ENCODE measurements at regions not wholly inside any gene's neighbourhood (a gene's known extent, or its start where the extent isn't known, plus 50 kb on each side); places are given as distances from the start of the nearest gene placed in this dataset.

DNA sequence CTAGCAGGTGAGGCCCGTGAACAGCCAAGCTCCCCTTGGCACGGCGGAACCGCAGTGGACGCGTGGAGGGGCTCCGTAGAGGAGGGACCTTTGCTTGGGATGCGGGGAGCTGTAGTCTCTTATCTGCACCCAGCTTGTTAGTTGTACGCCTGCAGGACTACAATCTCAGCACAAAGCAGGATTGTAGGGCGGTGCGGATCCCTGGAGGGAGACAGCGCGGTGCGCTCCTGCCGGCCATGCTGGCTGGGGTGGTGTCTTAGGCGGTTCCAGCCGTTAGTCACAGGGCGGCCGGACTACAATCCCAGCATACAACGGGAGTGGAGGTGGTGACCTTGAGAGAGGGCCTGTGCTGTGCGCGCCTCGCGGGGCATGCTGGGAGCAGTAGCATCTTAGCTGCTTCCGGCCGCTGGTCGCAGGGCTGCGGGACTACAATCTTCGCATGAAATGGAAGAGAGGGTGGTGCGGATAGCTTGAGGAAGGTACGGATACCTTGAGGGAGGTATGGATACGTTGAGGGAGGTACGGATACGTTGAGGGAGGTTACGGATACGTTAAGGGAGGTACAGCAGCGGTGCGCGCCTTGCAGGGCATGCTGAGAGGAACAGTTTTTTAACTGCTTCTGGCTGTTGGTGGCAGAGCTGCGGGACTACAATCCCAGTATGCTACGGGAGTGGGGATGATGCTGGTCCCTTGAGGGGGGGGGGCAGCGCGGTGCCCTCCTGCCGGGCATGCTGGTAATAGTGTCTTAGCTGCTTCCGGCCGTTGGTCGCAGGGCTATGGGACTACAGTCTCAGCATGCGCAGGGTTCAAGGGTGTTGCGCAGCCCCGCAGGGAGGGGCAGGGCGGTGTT is 1419.1 kb downstream of the UQCRFS1 start:
- TF ChIP-seq, protein P1, sequence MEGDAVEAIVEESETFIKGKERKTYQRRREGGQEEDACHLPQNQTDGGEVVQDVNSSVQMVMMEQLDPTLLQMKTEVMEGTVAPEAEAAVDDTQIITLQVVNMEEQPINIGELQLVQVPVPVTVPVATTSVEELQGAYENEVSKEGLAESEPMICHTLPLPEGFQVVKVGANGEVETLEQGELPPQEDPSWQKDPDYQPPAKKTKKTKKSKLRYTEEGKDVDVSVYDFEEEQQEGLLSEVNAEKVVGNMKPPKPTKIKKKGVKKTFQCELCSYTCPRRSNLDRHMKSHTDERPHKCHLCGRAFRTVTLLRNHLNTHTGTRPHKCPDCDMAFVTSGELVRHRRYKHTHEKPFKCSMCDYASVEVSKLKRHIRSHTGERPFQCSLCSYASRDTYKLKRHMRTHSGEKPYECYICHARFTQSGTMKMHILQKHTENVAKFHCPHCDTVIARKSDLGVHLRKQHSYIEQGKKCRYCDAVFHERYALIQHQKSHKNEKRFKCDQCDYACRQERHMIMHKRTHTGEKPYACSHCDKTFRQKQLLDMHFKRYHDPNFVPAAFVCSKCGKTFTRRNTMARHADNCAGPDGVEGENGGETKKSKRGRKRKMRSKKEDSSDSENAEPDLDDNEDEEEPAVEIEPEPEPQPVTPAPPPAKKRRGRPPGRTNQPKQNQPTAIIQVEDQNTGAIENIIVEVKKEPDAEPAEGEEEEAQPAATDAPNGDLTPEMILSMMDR (conservative IDR thresholded peaks at IDR 0.05), result no peak
- H3K9me3 Mint-ChIP-seq, result peaks cover under 1% of the 10 kb centered on the region
- no peaks in the 10 kb centered on the region for H3K27me3 Mint-ChIP-seq (ENCODE audit: low read depth)
- DNase-seq (ENCODE audit: low read depth, low spot score), result peak; percentile 77
- peak overlapping the region; percentile 93 for H3K4me3 Mint-ChIP-seq
- H3K27ac Mint-ChIP-seq (ENCODE audit: unreplicated experiment), result peak overlapping the region; percentile 79
- H3K4me1 Mint-ChIP-seq, result peaks cover 20% of the 10 kb centered on the region
- peaks cover 7% of the 10 kb centered on the region for H3K36me3 Mint-ChIP-seq (ENCODE audit: low read depth)

- peaks cover 3% of the 10 kb centered on the region for H3K9me3 Mint-ChIP-seq
- H3K27me3 Mint-ChIP-seq (ENCODE audit: low read depth), result no peaks in the 10 kb centered on the region
These were observed 1419.8 kb downstream of the UQCRFS1 start for GRCh38 chr19:27793128-27793643.

GRCh38 chr19:27792576-27793127 is 1420.3 kb downstream of the UQCRFS1 start:
- TF ChIP-seq, protein P1 (conservative IDR thresholded peaks at IDR 0.05), result no peak
- H3K4me3 Mint-ChIP-seq, result peak overlapping the region; percentile 93
- H3K27ac Mint-ChIP-seq (ENCODE audit: unreplicated experiment), result peak overlapping the region; percentile 79
- DNase-seq (ENCODE audit: low read depth, low spot score), result no peak
- peaks cover 14% of the 10 kb centered on the region for H3K36me3 Mint-ChIP-seq (ENCODE audit: low read depth)
- peaks cover 6% of the 10 kb centered on the region for H3K9me3 Mint-ChIP-seq
- H3K27me3 Mint-ChIP-seq (ENCODE audit: low read depth), result no peaks in the 10 kb centered on the region
- H3K4me1 Mint-ChIP-seq, result peaks cover 20% of the 10 kb centered on the region

More at GRCh38 chr19:27793128-27793643, 1419.8 kb downstream of the UQCRFS1 start:
- no peak for DNase-seq (ENCODE audit: low read depth, low spot score)
- peaks cover 11% of the 10 kb centered on the region for H3K36me3 Mint-ChIP-seq (ENCODE audit: low read depth)
- TF ChIP-seq, protein P1 (conservative IDR thresholded peaks at IDR 0.05), result no peak
- peaks cover 20% of the 10 kb centered on the region for H3K4me1 Mint-ChIP-seq
- peak overlapping the region; percentile 93 for H3K4me3 Mint-ChIP-seq
- peak overlapping the region; percentile 79 for H3K27ac Mint-ChIP-seq (ENCODE audit: unreplicated experiment)

DNA sequence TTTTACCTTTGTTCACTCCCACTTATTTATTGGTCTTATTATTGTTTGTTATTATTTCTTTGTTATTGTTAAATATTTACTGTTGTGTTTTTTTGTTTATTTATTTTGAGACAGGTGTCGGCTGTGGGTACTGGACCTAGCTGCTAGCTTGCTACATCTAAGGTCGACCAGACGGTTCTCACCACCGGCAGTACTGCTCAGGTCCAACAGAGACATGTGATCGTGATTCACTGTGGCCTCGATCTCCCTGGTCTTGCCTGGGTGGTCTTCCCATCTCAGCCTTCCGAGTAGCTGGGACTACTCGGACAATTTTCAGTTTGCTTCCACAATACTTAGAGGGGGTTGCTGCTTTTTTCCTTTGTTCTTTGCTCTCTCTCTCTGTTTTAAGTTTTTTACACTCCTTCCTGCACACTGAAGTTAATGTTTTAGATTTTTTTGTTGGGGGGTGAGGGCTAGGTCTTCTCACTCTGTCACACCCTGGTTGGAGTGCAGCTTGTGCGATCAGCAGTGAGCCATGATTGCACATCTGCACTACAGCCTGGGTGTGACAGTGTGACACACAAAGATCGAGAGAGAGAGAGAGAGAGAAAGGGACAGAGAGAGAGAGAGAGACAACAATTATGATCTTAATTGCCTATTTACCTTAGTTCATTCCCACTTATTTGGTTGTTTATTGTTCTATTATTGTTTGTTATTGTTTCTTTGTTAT is 1432.4 kb downstream of the UQCRFS1 start:
- no peak for DNase-seq (ENCODE audit: low read depth, low spot score)
- Mint-ChIP-seq H3K9me3 (peaks cover 29% of the 10 kb centered on the region), H3K27ac (ENCODE audit: unreplicated experiment) (no peak overlapping the region), H3K36me3 (ENCODE audit: low read depth) (peaks cover 47% of the 10 kb centered on the region), H3K27me3 (ENCODE audit: low read depth) (no peaks in the 10 kb centered on the region), H3K4me3 (no peak overlapping the region), H3K4me1 (no peaks in the 10 kb centered on the region)
- TF ChIP-seq, protein P1 (conservative IDR thresholded peaks at IDR 0.05), result no peak

GRCh38 chr19:27779954-27780353 is 1433.0 kb downstream of the UQCRFS1 start:
- Mint-ChIP-seq H3K36me3 (ENCODE audit: low read depth) (peaks cover 49% of the 10 kb centered on the region), H3K4me3 (no peak overlapping the region), H3K27me3 (ENCODE audit: low read depth) (no peaks in the 10 kb centered on the region), H3K27ac (ENCODE audit: unreplicated experiment) (no peak overlapping the region), H3K9me3 (peaks cover 32% of the 10 kb centered on the region), H3K4me1 (no peaks in the 10 kb centered on the region)
- DNase-seq (ENCODE audit: low read depth, low spot score), result no peak
- TF ChIP-seq, protein P1 (conservative IDR thresholded peaks at IDR 0.05), result no peak
